Tibial nerve (tissue), 4 donors: ENCODE measurements at regions not wholly inside any gene's neighbourhood (a gene's known extent, or its start where the extent isn't known, plus 50 kb on each side); places are given as distances from the start of the nearest gene placed in this dataset.
A peak's percentile ranks its signal among the peaks of the same experiment; 100 is the strongest.

Experiments used
- DNase-seq, 2 donors: peaks; one replicate each; pipeline ENCODE4 v3.0.0-alpha.2; 2019; ENCODE audit warnings: low spot score in 2 of 2
- H3K27ac ChIP-seq, 4 donors: fragments of 200-600 bp; sonication (generic) in 3 of 4; one replicate each; pipeline ENCODE4 v1.5.1; 2017 to 2019; ENCODE audit warnings: mild to moderate bottlenecking in 1 of 4
- H3K27me3 ChIP-seq, 2 donors: fragments of 200-600 bp; sonication (generic) in 1 of 2; one replicate each; pipeline versions ENCODE4 v1.5.1 to v1.6.0; 2017 to 2019
- H3K36me3 ChIP-seq, 3 donors: fragments of 200-600 bp; sonication (generic); one replicate each; pipeline ENCODE4 v1.5.1; 2018 to 2019
- H3K4me1 ChIP-seq, 4 donors: fragments of 200-600 bp; sonication (generic) in 3 of 4; one replicate each; pipeline ENCODE4 v1.5.1; 2017 to 2019
- H3K4me3 ChIP-seq, 4 donors: fragments of 200-600 bp; sonication (generic) in 3 of 4; one replicate each; pipeline ENCODE4 v1.5.1; 2017 to 2019; ENCODE audit warnings: mild to moderate bottlenecking in 1 of 4, moderate library complexity in 1 of 4
- H3K9me3 ChIP-seq, 4 donors: fragments of 200-600 bp; sonication (generic) in 3 of 4; one replicate each; pipeline ENCODE4 v1.5.1; 2017 to 2019
- CTCF ChIP-seq, 5 experiments: fragments of 200-600 bp in 3 of 5; fragments of 450-650 bp in 2 of 5; sonication (generic) in 3 of 5; IDR thresholded peaks; one replicate each; pipeline ENCODE4 v1.5.1; 2016 to 2019; ENCODE audit warnings: antibody characterized with exemption in 5 of 5, mild to moderate bottlenecking in 3 of 5, moderate library complexity in 2 of 5
- EP300 ChIP-seq, 2 donors: sonication (generic); formaldehyde crosslinking; IDR thresholded peaks; one replicate each; pipeline ENCODE4 v1.6.1; 2017; ENCODE audit warnings: antibody characterized with exemption in 2 of 2, mild to moderate bottlenecking in 1 of 2
- POLR2A ChIP-seq, 2 donors: fragments of 450-650 bp; IDR thresholded peaks; one replicate each; pipeline ENCODE4 v1.6.1; 2017; ENCODE audit warnings: antibody characterized with exemption in 2 of 2, mild to moderate bottlenecking in 2 of 2, moderate library complexity in 2 of 2
- WGBS, 2 donors: methylation state at CpG; one replicate each; pipeline ENCODE4 v1.1.5; 2018; 5-methylcytosine and 5-hydroxymethylcytosine counted together

- WGBS, 2 donors, result 58 to 75% methylated on average over 3 of the region's 3 CpGs
- Histone ChIP-seq H3K27me3 (no peaks in the 10 kb centered on the region), H3K9me3 (peaks cover 0 to 14% (median 4%) of the 10 kb centered on the region in 4 donors), H3K36me3 (no peaks in the 10 kb centered on the region), H3K4me3 (no peak overlapping the region), H3K27ac (no peak overlapping the region), H3K4me1 (no peaks in the 10 kb centered on the region)
- TF ChIP-seq POLR2A (IDR thresholded peaks at IDR 0.05) (no peak), EP300 (IDR thresholded peaks at IDR 0.05) (no peak), CTCF (IDR thresholded peaks at IDR 0.05) (no peak)
- no peak for DNase-seq
These were observed 141.1 kb upstream of the ZXDA start for GRCh38 chrX:58051346-58051745.

GRCh38 chrX:58044130-58044529, 133.9 kb upstream of the ZXDA start:
- Histone ChIP-seq H3K36me3 (no peaks in the 10 kb centered on the region), H3K4me3 (no peak overlapping the region)
- DNase-seq, result no peak

GRCh38 chrX:58025979-58026378, 115.7 kb upstream of the ZXDA start:
- Histone ChIP-seq H3K36me3 (no peaks in the 10 kb centered on the region), H3K4me1 (no peaks in the 10 kb centered on the region), H3K9me3 (no peaks in the 10 kb centered on the region), H3K4me3 (no peak overlapping the region), H3K27ac (no peak overlapping the region), H3K27me3 (no peaks in the 10 kb centered on the region)
- TF ChIP-seq EP300 (IDR thresholded peaks at IDR 0.05), result no peak
- peak; percentile 27 to 45 (median 39) for TF ChIP-seq CTCF (IDR thresholded peaks at IDR 0.05)
- WGBS, 2 donors, result 21 to 23% methylated on average over 5 of the region's 5 CpGs
- peak in 1 of 2 donors; percentile 39 for DNase-seq

More at GRCh38 chrX:58044130-58044529, 133.9 kb upstream of the ZXDA start:
- H3K4me1 ChIP-seq, result no peaks in the 10 kb centered on the region
- H3K27me3 ChIP-seq, result no peaks in the 10 kb centered on the region
- no peak overlapping the region for H3K27ac ChIP-seq
- TF ChIP-seq EP300 (IDR thresholded peaks at IDR 0.05) (no peak), POLR2A (IDR thresholded peaks at IDR 0.05) (no peak), CTCF (IDR thresholded peaks at IDR 0.05) (no peak)
- H3K9me3 ChIP-seq, result peaks cover 0 to 14% (median 4%) of the 10 kb centered on the region in 4 donors

- DNase-seq, result no peak
- 84% methylated on average over 8 of the region's 11 CpGs; no CpG with 5 or more reads in 1 of the 2 donors for WGBS, 2 donors
- no peak for TF ChIP-seq EP300 (IDR thresholded peaks at IDR 0.05)
- TF ChIP-seq POLR2A (IDR thresholded peaks at IDR 0.05), result no peak
- TF ChIP-seq CTCF (IDR thresholded peaks at IDR 0.05), result no peak
- no peak overlapping the region for H3K27ac ChIP-seq
- no peaks in the 10 kb centered on the region for H3K27me3 ChIP-seq
- no peak overlapping the region for H3K4me3 ChIP-seq
- no peaks in the 10 kb centered on the region for H3K36me3 ChIP-seq
- H3K9me3 ChIP-seq, result peaks cover 0 to 4% (median 0%) of the 10 kb centered on the region in 4 donors
- H3K4me1 ChIP-seq, result no peaks in the 10 kb centered on the region
These were observed 75.7 kb upstream of the ZXDA start for GRCh38 chrX:57985951-57986350.

- Histone ChIP-seq H3K4me3 (no peak overlapping the region), H3K4me1 (no peaks in the 10 kb centered on the region), H3K27me3 (no peaks in the 10 kb centered on the region), H3K9me3 (peaks cover 0 to 4% (median 0%) of the 10 kb centered on the region in 4 donors), H3K36me3 (no peaks in the 10 kb centered on the region), H3K27ac (no peak overlapping the region)
- WGBS, 2 donors, result 60 to 79% methylated on average over 1 to 3 of the region's 3 CpGs
- no peak for DNase-seq
- no peak for TF ChIP-seq CTCF (IDR thresholded peaks at IDR 0.05)
- TF ChIP-seq EP300 (IDR thresholded peaks at IDR 0.05), result no peak
- TF ChIP-seq POLR2A (IDR thresholded peaks at IDR 0.05), result no peak
These were observed 74.4 kb upstream of the ZXDA start for GRCh38 chrX:57984620-57985019.
